GM12891 (cell line): ENCODE measurements at regions not wholly inside any gene's neighbourhood (a gene's known extent, or its start where the extent isn't known, plus 50 kb on each side); places are given as distances from the start of the nearest gene placed in this dataset.

Source experiments
- DNase-seq: peaks from one replicate; pipeline ENCODE4 v3.0.0; 2011; ENCODE audit warnings: low spot score; ENCODE audit not compliant: insufficient read length
- FAIRE-seq: peaks from 2 replicates; lab custom pipeline; 2011; peaks lifted over from hg19 to GRCh38; lab: Jason Lieb, UNC
- PAX5 ChIP-seq: IDR thresholded peaks from 2 replicates; pipeline ENCODE4 v1.6.1; 2011; ENCODE audit warnings: low read length, moderate library complexity, mild to moderate bottlenecking; ENCODE audit not compliant: insufficient read depth, severe bottlenecking
- POLR2A ChIP-seq: IDR thresholded peaks from 2 replicates; pipeline ENCODE4 v1.6.1; 2011; ENCODE audit warnings: low read depth, low read length, control low read depth
- POLR2AphosphoS5 ChIP-seq: IDR thresholded peaks from 2 replicates; pipeline ENCODE4 v1.6.1; 2011; ENCODE audit warnings: low read depth, low read length, control low read depth
- POU2F2 ChIP-seq: IDR thresholded peaks from 2 replicates; pipeline ENCODE4 v1.6.1; 2011; ENCODE audit warnings: low read depth, mild to moderate bottlenecking, control low read depth, low read length, moderate library complexity
- SPI1 ChIP-seq: IDR thresholded peaks from 2 replicates; pipeline ENCODE4 v1.6.1; 2011; ENCODE audit warnings: low read depth, low read length, control low read depth
- TAF1 ChIP-seq: IDR thresholded peaks from 2 replicates; pipeline ENCODE4 v1.6.1; 2011; ENCODE audit warnings: low read depth, low read length, control low read depth

DNA sequence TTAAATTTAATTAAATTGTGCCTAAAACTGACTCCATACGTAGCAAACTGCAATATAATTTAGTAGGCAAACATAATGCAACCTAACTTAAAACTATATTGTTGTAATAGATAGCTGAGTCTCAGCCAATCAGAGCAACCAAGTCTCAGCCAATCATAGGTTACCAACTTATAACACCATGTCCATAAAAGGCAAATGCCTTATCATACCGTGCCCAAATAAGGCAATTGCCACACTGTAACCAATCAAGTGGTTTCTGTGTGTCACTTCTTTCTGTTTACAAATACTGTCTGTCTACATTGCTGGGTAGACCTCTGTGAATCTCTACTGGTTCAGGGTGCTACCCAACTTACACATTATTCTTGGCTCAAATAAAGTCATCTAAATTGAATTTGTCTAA lies 728.4 kb upstream of the EPHA6 start:
- FAIRE-seq (no peak), DNase-seq (no peak)
- no peak for TF ChIP-seq POLR2AphosphoS5
- no peak for TF ChIP-seq POLR2A
- TF ChIP-seq TAF1, result no peak
- TF ChIP-seq POU2F2, result no peak

DNA sequence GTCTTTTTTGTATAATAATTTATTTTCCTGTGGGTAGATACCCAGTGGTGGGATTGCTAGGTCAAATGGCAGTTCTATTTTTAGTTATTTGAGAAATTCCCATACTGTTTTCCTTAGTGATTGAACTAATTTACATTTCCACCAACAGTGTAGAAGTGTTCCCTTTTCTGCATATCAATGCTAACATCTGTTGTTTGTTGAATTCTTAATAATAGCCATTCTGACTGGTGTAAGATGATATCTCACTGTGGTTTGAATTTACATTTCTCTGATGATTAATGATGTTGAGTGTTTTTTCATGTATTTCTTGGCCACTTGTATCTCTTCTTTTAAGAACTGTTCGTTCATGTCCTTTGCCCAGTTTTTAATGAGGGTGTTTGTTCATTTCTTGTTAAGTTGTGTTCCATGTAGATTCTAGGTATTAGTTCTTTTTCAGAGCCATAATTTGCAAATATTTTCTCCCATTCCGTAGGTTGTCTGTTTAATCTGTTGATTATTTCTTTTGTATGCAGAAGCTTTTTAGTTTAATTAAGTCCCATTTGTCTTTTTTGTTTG lies 713.3 kb upstream of the EPHA6 start:
- FAIRE-seq, result no peak
- no peak for DNase-seq
- TF ChIP-seq PAX5, result no peak
- TF ChIP-seq TAF1, result no peak
- TF ChIP-seq SPI1, result no peak
- TF ChIP-seq POU2F2, result no peak
- no peak for TF ChIP-seq POLR2AphosphoS5
- TF ChIP-seq POLR2A, result no peak

- TF ChIP-seq POLR2A (no peak), SPI1 (no peak), TAF1 (no peak), POLR2AphosphoS5 (no peak), PAX5 (no peak), POU2F2 (no peak)
- DNase-seq (no peak), FAIRE-seq (no peak)
Observed at GRCh38 chr3:96106701-96107100, 707.7 kb upstream of the EPHA6 start.
